H1 (cell line): ENCODE measurements at regions not wholly inside any gene's neighbourhood (a gene's known extent, or its start where the extent isn't known, plus 50 kb on each side); places are given as distances from the start of the nearest gene placed in this dataset.

Source experiments
- EZH2 ChIP-seq: fragments of 200-600 bp; sonication (generic); IDR thresholded peaks from 2 replicates; pipeline ENCODE4 v1.7.1; 2012; ENCODE audit warnings: low read depth, mild to moderate bottlenecking, moderate library complexity, low read length, inconsistent platforms; ENCODE audit not compliant: severe bottlenecking
- POU5F1 ChIP-seq: IDR thresholded peaks from 2 replicates; pipeline ENCODE4 v1.6.1; 2011; ENCODE audit warnings: low read depth, mild to moderate bottlenecking, low read length, moderate library complexity

- TF ChIP-seq EZH2 = no peak
- no peak for TF ChIP-seq POU5F1
- TF ChIP-seq, all 59 proteins: peak for 0
These were observed 767.1 kb downstream of the KCNJ18 start (continued) for GRCh38 chr17:22459331-22459952.
